GM19452 (cell line): ENCODE measurements at regions not wholly inside any gene's neighbourhood (a gene's known extent, or its start where the extent isn't known, plus 50 kb on each side); places are given as distances from the start of the nearest gene placed in this dataset.
A peak's percentile ranks its signal among the peaks of the same experiment; 100 is the strongest.

ENCODE experiments used
- ATAC-seq: cut with Tn5 transposase; IDR thresholded peaks from one replicate; pipeline ENCODE4 v1.9.1; 2021; ENCODE audit not compliant: unreplicated experiment

- ATAC-seq = no peak
These were observed 504.4 kb upstream of the WWC1 start for GRCh38 chr5:167786871-167787578.

GRCh38 chr5:167790045-167790444 lies 501.4 kb upstream of the WWC1 start:
- no peak for ATAC-seq

- no peak for ATAC-seq
These were observed 500.8 kb upstream of the WWC1 start for GRCh38 chr5:167790462-167791260.

GRCh38 chr5:167792514-167792913 lies 498.9 kb upstream of the WWC1 start:
- no peak for ATAC-seq

GRCh38 chr5:167793700-167794099 lies 497.7 kb upstream of the WWC1 start:
- no peak for ATAC-seq

GRCh38 chr5:167794121-167794520 lies 497.3 kb upstream of the WWC1 start:
- ATAC-seq = no peak

GRCh38 chr5:167796672-167797071 lies 494.8 kb upstream of the WWC1 start:
- ATAC-seq = no peak

- no peak for ATAC-seq
These were observed 493.5 kb upstream of the WWC1 start for GRCh38 chr5:167797933-167798332.

GRCh38 chr5:167798448-167798847 lies 493.0 kb upstream of the WWC1 start:
- no peak for ATAC-seq

GRCh38 chr5:167800427-167800826 lies 491.0 kb upstream of the WWC1 start:
- ATAC-seq = no peak

GRCh38 chr5:167801999-167802398 lies 489.4 kb upstream of the WWC1 start:
- no peak for ATAC-seq

- ATAC-seq = no peak
These were observed 488.6 kb upstream of the WWC1 start for GRCh38 chr5:167802755-167803431.

- no peak for ATAC-seq
These were observed 486.8 kb upstream of the WWC1 start for GRCh38 chr5:167804512-167805220.

GRCh38 chr5:167810573-167810972 lies 480.9 kb upstream of the WWC1 start:
- ATAC-seq = no peak

GRCh38 chr5:167812871-167813270 lies 478.6 kb upstream of the WWC1 start:
- ATAC-seq = no peak

GRCh38 chr5:167813389-167813788 lies 478.1 kb upstream of the WWC1 start:
- no peak for ATAC-seq

- no peak for ATAC-seq
These were observed 477.4 kb upstream of the WWC1 start for GRCh38 chr5:167814040-167814439.

GRCh38 chr5:167814828-167815227 lies 476.6 kb upstream of the WWC1 start:
- ATAC-seq = no peak

GRCh38 chr5:167816354-167816753 lies 475.1 kb upstream of the WWC1 start:
- no peak for ATAC-seq

- no peak for ATAC-seq
These were observed 474.6 kb upstream of the WWC1 start for GRCh38 chr5:167816864-167817263.

- peak; percentile 76 for ATAC-seq
These were observed 472.0 kb upstream of the WWC1 start for GRCh38 chr5:167819406-167819805.
